ENCODE measurements at regions not wholly inside any gene's neighbourhood (a gene's known extent, or its start where the extent isn't known, plus 50 kb on each side); places are given as distances from the start of the nearest gene placed in this dataset.

- DNase-seq = no peak
- Histone ChIP-seq H3K27ac (no peak overlapping the region), H3K9me3 (ENCODE audit: severe bottlenecking) (no peaks in the 10 kb centered on the region), H3K27me3 (ENCODE audit: insufficient read depth, low read depth, severe bottlenecking) (no peaks in the 10 kb centered on the region), H3K36me3 (no peaks in the 10 kb centered on the region), H3K4me3 (ENCODE audit: low read depth, low read length) (no peak overlapping the region)
- TF ChIP-seq CTCF (IDR thresholded peaks at IDR 0.05; ENCODE audit: low read depth, low read length) = no peak
Measured at GRCh38 chr2:145688156-145688555, 1168.2 kb upstream of the ZEB2 start.

- no peak for TF ChIP-seq CTCF (IDR thresholded peaks at IDR 0.05; ENCODE audit: low read depth, low read length)
Measured at GRCh38 chr2:145687442-145688134, 1167.7 kb upstream of the ZEB2 start.

GRCh38 chr2:145685383-145686050 lies 1165.6 kb upstream of the ZEB2 start:
- no peaks in the 10 kb centered on the region for H3K27me3 ChIP-seq (ENCODE audit: insufficient read depth, low read depth, severe bottlenecking)
- no peak for DNase-seq
- no peak overlapping the region for H3K4me3 ChIP-seq (ENCODE audit: low read depth, low read length)
- H3K27ac ChIP-seq = no peak overlapping the region
- no peak for TF ChIP-seq CTCF (IDR thresholded peaks at IDR 0.05; ENCODE audit: low read depth, low read length)
- H3K36me3 ChIP-seq = no peaks in the 10 kb centered on the region
- no peaks in the 10 kb centered on the region for H3K9me3 ChIP-seq (ENCODE audit: severe bottlenecking)

More at GRCh38 chr2:145687442-145688134, 1167.7 kb upstream of the ZEB2 start:
- Histone ChIP-seq H3K36me3 (no peaks in the 10 kb centered on the region), H3K27ac (no peak overlapping the region), H3K27me3 (ENCODE audit: insufficient read depth, low read depth, severe bottlenecking) (no peaks in the 10 kb centered on the region), H3K9me3 (ENCODE audit: severe bottlenecking) (no peaks in the 10 kb centered on the region), H3K4me3 (ENCODE audit: low read depth, low read length) (no peak overlapping the region)
- DNase-seq = no peak

GRCh38 chr2:145682546-145683157 lies 1162.7 kb upstream of the ZEB2 start:
- Histone ChIP-seq H3K27me3 (ENCODE audit: insufficient read depth, low read depth, severe bottlenecking) (no peaks in the 10 kb centered on the region), H3K9me3 (ENCODE audit: severe bottlenecking) (no peaks in the 10 kb centered on the region), H3K27ac (no peak overlapping the region), H3K4me3 (ENCODE audit: low read depth, low read length) (no peak overlapping the region), H3K36me3 (no peaks in the 10 kb centered on the region)
- TF ChIP-seq CTCF (IDR thresholded peaks at IDR 0.05; ENCODE audit: low read depth, low read length) = no peak
- no peak for DNase-seq

- no peak overlapping the region for H3K4me3 ChIP-seq (ENCODE audit: low read depth, low read length)
- TF ChIP-seq CTCF (IDR thresholded peaks at IDR 0.05; ENCODE audit: low read depth, low read length) = no peak
- H3K9me3 ChIP-seq (ENCODE audit: severe bottlenecking) = no peaks in the 10 kb centered on the region
Measured at GRCh38 chr2:145680276-145680675, 1160.4 kb upstream of the ZEB2 start.

More at GRCh38 chr2:145680276-145680675, 1160.4 kb upstream of the ZEB2 start:
- no peaks in the 10 kb centered on the region for H3K27me3 ChIP-seq (ENCODE audit: insufficient read depth, low read depth, severe bottlenecking)
- no peaks in the 10 kb centered on the region for H3K36me3 ChIP-seq
- no peak overlapping the region for H3K27ac ChIP-seq
- no peak for DNase-seq

Measured in WERI-Rb-1 (cell line).